ENCODE measurements at regions not wholly inside any gene's neighbourhood (a gene's known extent, or its start where the extent isn't known, plus 50 kb on each side); places are given as distances from the start of the nearest gene placed in this dataset.

DNA sequence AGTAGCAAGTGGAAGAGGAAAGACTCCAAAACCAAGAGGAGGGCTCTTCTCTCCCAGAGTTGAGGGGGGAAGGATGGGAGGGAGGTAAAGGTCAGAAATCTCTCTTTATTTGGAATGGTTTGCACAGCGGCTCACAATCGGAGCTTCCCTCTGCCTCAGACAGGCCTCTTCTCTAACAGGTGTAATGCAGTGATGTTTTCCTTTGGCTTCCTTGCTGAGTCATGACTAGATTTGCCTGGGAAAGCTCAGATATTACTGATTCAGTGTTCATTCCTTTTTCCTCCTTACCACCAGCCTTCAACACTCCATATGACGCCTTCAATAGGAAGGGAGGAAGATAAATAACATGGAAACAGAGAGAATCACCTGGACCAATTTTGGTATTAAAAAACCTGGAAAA is 136.6 kb downstream of the RNF152 start:
- no peak for DNase-seq (ENCODE audit: low read depth in 2 of 3, low spot score in 1 of 3)

DNA sequence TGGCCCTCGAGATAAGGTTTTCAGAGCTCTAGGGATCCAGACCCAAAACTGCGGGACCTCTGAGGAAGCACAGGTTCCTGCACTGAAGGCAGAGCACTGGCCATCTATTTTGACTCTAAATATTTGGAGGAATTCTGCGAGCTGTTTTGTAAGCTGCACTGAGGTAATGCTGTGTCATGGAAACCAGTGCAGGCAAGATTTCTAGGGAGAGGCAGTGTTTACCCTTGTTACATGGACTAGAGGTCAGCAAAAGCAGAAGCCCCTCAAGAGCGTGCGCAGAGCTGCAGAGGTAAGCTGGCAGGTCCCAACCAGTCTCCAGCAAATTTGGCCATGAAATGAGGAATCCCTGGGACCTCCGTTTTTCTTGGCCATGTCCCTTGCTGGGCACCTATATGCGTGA is 137.3 kb downstream of the RNF152 start:
- no peak for DNase-seq (ENCODE audit: low read depth in 2 of 3, low spot score in 1 of 3)

DNA sequence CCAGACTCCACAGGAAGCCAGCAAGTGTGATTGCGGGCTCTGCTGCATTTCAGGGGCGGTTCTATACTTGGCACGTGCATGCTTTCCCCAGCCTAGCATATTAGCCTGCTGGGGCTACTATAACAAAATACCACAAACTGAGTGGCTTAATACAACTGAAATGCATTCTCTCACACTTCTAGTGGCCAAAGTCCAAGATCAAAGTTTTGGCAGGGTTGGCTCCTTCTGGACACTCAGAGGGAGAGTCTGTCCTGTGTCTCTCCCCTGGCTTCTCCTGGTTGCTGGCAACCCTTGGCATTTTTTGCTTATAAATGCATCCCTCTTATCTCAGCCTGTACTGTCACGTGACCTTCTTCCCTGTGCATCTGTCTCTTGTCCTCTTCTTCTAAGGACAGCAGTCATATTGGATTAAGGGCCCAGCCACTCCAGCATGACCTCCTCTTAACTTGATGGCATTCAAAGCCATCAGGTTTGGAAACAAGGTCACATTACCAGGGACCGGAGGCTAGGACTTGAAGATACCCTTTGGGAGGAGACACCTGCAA is 138.7 kb downstream of the RNF152 start:
- DNase-seq (ENCODE audit: low read depth in 2 of 3, low spot score in 1 of 3): no peak

DNA sequence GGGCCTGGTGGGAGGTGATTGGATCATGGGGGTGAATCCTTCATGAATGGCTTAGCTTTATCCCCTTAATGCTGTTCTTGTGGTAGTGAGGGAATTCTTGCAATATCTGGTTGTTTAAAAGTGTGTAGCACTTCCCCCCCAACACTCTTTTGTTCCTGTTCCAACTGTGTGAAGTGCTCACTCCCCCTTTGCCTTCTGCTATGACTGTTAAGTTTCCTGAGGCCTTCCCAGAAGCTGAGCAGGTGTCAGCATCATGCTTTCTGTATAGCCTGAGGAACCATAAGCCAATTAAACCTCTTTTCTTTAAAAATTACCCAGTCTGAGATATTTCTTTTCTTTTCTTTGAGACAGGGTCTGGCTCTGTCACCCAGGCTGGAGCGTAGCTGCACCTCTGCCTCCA is 139.4 kb downstream of the RNF152 start:
- DNase-seq (ENCODE audit: low read depth in 2 of 3, low spot score in 1 of 3): no peak

DNA sequence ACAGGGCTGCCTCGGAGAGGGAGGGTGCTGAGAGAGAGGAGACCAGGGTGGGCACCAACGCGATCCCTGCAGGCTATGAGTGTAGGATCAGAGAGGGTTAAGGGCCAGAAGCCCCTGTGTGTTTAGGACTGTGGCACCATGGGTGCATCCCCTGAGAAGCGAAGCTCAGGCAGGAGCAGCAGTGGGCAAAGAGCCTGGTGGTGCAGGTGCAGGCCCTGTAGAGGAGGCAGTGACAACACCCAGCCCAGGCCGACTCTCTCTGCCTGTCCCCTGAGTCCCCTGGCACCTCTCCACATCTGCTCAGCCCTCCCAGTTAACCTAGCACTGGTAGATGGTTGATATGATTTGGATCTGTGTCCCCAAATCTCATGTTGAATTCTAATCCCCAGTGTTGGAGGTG is 139.8 kb downstream of the RNF152 start:
- no peak for DNase-seq (ENCODE audit: low read depth in 2 of 3, low spot score in 1 of 3)

DNA sequence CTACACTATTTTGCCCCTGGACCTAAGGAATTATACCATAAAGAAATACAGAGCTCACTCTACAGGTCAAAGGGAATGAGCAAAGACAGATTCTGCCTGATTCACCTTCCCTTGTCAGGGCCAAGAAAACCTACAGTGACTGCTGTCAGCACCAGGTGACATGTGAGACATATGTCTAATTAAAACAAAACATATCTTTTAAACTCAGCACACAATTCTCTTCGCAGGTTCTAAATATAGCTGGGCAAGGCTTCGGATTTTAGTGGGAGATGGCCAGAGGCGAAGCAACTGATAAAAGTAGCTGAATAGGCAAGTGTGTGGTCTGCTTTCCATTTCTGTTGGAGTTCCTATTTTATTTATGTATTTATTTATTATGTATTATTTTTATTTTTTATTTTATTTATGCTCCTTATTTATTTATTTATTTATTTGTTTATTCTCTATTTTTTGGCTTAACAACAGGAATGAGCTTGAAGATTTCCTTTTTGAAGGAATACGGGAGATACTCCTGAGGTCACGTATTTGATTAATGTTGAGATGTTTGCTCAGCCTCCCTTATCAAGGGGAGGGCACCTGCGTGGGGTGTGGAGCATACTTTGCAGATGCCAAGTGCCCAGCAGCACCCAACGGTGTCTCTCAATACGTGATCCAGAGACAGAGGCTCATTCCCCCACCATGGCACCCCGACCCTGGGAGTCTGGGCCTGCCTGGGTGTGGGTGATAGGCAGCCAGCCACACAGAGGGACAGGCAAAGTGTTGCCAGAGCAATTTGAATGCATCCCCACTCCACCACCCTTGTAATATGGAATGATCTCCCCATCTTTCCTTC is 141.8 kb downstream of the RNF152 start:
- no peak for DNase-seq (ENCODE audit: low read depth in 2 of 3, low spot score in 1 of 3)

DNA sequence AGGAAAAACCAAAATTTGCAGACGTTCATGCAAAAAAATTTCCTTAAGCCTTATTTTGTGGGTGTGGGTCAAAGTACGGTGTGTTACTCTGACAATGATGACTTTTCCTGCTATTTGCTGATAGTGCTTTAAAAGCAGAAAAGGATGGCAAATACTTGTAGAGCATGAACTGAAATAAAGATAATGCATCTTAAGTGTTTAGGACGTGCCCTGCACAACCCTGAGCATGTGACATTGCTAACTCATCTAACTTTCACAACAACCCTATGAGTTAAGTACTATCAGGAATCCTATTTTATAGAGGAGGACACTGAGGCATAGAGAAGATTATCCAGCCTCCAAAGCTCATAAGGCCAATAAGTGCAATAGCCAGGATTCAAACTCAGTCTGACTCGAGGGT is 143.3 kb downstream of the RNF152 start:
- DNase-seq (ENCODE audit: low read depth in 2 of 3, low spot score in 1 of 3): no peak

DNA sequence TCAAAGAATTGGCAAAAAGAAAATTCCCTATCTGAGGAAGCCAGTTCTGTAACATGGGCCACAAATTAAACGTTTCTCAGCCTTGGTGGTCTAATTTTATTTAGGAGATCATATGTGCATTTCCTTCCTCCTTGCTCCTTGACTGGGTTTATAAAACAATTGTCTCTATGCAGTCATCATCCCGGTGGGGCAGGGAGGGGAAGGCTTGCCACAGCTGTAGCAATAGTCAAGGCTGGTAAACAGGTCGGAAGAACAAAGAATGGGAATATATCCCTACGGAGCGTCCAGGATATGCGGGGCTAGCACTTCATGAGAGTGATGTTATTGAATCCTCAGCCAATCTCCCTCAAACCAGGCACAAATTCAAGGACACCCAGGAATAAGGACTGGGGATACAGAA is 143.8 kb downstream of the RNF152 start:
- DNase-seq (ENCODE audit: low read depth in 2 of 3, low spot score in 1 of 3): no peak

DNA sequence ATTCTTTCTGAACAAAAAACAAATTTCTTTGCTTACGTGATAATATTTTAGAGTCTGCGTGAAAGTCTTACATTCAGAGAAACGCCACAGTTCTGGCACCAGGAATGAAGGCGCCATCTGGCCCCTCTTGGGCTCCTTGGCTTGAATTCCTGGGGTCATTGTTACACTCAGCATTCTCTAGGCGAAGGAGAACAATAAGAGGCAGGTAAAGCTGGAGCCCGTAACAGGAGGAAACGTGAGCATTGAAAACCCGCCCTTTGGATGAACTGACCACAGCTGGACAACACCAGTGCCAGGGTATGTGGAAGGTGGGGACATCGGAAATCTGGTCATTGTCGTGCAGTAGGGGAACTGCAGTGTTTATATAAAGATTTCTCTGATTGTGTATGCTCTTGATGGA is 144.8 kb downstream of the RNF152 start:
- no peak for DNase-seq (ENCODE audit: low read depth in 2 of 3, low spot score in 1 of 3)

DNA sequence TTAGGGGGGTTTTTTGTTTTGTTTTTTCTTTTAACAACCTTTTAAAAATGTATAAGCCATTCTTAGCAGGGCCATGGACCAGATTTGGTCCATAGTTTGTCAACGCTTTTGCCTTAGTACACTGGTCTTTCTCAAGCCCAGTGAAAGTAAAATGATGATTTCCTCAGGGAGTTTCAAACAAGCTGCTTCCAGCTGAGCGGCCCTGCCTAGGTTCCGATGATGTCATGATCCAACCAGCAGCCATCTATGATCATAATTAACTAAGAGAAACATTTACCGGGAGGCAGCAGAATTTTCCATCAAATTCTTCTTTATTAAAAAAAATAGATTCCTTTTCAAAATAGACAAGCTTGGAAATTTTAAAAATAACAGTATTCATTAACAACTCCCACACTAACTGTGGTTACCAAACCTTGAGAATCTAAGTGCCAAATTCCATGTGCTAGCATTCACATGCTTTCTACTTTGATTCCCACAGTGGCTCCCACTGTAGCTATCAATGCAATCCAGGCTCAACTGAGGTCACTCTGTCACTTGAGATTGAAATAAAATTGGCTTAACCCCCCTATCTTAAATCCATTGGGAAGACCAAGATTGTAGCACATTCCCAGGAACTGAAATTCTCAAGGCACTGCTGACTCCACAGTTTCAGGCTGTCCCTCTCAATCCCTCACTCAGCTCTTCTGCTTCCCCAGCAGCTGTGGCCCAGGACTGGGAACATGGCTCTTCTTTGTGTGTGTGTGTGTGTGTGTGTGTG is 148.9 kb downstream of the RNF152 start:
- DNase-seq (ENCODE audit: low read depth in 2 of 3, low spot score in 1 of 3): no peak

DNA sequence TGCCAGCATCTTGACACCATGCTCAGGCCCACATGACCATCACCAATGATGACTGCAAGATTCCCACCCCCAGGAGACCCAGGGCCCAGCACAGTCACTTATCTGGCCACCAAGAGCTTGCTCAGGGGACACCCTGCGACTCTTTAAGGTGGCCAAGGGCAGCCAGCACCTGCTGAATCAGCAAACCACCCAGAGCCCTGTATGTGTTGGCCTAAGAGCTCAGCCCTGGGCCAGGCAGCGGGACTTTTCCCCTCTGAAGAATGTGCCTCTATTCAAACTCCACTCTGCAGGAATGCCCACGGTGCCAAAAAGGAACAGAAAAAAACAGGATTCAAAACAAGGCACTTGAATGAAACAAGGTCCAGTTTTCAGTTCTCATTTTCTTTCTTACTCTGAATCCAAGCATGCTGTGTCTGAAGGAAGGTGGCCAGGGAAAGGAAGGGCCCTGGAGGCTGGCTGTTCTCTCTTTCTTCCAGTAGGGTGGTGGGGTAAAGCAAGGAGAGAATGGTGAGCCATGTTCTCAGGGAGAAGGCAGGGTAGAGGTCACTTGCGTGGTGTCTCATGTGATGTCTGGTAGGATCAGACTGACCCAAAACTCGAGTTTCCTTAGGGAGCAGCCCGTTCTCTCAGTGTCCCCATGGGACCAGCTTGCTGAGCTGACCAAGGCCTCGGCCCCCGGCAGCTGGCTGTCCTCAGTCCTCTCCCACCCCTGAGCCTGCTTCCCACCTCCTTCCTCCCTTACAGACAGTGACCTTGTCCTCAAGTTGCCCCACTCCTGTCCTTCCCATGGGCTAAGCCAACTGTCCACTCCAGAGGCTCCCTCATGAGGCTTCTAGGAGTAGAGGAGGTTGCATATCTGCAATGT is 150.0 kb downstream of the RNF152 start:
- DNase-seq (ENCODE audit: low read depth in 2 of 3, low spot score in 1 of 3): no peak

DNA sequence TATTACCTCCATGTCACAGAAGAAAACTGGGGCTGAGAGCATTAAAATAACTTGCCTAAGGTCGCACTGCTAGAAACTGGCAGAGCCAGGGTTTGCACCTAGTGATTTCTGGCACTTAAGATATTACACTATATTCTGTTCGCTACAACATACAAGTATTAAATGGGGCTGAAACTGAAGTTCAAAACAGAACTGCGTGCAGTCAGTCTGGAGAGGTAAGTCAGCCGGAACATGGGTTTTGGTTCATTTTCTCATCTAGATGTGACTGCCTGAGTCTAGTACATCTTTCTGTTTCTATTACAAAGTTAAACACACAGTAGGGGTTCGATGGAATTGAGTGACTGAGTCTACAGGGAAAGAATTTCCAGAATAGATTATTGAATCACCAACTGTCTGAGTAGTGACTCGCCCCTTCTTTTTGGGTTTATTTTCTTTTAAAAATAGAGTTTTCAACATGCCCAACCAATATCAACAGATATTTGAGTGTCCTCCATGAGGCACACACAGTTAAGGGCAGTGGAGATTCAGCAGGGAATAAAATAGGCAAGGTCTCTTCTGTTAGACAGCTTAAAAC is 150.8 kb downstream of the RNF152 start:
- no peak for DNase-seq (ENCODE audit: low read depth in 2 of 3, low spot score in 1 of 3)

DNA sequence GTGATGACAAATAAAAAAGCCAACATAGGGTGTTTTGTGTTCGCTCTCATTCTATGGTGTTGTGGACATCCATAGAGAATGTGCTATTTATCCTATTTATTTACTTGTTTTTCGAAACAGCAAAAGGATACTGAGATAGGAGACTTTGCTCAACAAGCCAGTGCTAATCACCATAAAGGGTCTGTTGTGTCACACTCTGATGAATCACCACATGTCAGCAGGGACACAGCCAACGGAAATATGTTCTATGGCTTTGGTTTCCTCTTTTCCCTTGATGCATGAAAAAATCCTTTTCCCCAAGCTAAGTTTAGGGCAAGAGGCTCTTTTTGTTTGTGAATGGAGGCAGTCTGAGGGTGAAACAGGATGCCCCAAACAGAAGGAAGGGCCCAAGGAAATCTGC is 154.3 kb downstream of the RNF152 start:
- no peak for DNase-seq (ENCODE audit: low read depth in 2 of 3, low spot score in 1 of 3)

DNA sequence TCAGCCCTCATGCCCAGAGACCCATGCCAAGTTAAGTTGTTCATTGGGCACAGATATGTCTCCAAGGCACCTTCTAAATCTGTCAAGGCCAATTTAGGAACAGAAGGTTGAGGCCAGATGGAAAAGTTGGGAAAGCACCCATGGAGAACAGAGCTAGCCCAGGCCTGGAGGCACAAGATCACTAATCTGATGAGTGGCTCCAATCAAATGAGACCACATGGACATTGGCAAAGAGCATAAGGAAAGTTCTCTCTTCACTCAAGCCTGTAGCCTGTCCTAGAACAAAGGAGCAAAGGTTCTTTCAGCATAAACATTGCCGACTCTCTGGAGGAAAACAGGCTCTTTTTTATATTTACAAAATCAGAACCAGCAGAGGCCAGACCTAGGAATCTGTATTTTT is 154.8 kb downstream of the RNF152 start:
- no peak for DNase-seq (ENCODE audit: low read depth in 2 of 3, low spot score in 1 of 3)

DNA sequence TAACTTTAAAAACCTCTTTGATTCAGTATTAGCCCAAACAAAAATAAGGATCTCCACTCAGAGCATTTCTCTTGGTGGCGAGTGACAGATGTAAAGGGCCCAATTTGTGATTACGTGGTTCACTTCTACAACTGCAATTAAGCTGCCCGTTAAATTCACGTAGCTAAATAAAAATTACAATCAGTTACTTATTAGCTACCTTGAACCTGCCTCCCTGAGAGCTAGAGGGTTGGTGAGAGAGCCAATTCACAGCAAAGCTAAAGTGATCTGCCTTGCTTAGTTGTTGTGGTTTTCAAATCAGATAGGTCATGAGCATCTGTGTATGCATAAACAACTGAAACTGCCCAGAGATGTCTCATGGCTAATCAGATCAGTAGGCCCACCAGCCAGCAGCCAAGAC is 156.7 kb downstream of the RNF152 start:
- DNase-seq (ENCODE audit: low read depth in 2 of 3, low spot score in 1 of 3): no peak

DNA sequence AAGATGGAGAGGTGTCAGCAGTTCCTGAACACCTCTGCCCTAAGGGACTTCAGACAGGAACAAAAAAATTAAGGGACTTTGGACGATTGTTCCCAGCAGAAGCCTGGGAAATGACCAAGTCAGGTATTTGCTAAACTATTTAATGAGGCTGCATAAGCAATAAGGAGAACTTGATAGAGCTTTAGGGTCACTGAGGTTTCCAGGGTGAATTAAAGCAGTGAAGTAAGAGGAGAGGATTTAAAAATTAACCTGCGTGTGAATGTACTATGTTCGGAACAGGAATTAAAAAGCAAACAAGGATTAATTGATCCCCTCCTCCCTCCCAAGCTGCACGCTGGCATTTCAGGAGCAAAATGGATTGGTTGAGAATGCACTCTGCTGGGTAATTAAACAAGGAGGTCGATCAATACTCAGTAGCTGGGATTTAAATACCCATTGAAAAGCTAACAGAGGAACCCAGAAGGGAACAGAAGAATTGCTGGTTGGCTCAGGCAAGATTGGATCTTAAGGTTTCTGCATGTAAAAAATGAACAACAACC is 157.2 kb downstream of the RNF152 start:
- DNase-seq (ENCODE audit: low read depth in 2 of 3, low spot score in 1 of 3): no peak

DNA sequence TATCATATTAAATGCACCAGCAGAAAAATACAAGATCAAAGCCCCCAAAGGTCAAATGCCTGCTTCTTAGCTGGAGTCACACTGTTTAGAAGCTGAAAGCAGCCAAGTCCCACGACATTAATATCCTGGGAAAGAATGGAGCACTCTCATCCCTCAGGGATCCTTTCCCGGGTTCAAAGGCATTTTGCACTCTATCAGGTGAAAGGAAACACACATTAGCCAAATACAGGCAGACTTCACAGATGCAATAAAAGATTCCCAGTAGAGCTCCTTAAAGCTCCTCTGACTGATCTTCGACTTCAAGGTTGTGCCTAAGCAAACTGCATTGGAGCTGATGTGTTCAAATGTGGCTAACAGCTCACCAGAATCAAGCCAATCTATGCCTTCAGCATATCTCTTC is 158.4 kb downstream of the RNF152 start:
- DNase-seq (ENCODE audit: low read depth in 2 of 3, low spot score in 1 of 3): no peak

DNA sequence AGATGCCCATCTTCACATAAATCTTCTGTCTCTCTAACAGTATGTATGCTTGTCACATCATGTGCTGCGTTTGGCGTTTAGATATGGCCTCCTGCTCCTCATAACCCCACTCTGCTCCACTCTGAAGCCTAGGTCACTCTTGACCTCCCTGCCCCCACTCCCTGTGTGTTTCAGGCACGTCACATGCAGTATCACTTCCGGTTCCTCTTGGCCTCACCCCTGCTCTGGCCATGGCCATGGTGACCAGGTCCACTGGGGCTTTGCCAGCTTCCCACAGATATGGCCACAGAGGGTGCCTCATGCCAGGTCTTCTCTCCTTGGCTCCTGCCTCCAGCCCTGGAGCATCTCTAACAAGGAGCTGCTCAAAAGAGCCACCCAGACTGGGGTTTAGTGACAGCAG is 160.0 kb downstream of the RNF152 start:
- no peak for DNase-seq (ENCODE audit: low read depth in 2 of 3, low spot score in 1 of 3)

DNA sequence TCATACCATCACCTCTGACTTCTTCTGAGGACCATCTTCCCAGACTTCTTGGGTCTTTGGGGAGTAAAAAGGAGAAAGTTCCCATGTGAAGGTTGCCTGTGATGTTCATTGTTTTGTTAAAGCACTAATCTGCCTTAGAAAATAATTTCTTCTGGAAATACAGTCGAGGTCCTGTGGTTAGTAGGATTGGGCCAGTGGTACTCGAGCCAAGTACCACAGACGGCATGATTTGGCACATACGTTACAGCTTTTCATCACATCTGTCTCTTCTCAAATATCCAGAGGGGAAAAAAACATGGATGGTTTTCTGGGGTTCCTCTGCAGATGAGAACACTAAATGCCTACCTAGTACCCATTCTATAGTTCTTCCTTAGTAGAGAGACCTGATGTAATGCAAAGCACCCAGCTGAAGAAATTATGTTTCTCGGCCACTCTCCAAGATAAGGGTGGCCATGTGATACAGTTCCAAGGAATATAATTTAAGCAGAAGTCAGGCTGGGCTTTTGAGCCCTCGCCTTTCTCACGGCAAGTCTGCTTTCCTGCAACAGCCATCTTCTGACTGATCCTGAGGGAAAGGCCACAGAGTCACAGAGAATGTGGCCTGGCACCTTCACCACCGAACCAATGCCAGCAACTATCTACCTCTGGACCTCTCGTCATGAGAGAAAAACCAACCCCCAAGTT is 161.0 kb downstream of the RNF152 start:
- no peak for DNase-seq (ENCODE audit: low read depth in 2 of 3, low spot score in 1 of 3)

DNA sequence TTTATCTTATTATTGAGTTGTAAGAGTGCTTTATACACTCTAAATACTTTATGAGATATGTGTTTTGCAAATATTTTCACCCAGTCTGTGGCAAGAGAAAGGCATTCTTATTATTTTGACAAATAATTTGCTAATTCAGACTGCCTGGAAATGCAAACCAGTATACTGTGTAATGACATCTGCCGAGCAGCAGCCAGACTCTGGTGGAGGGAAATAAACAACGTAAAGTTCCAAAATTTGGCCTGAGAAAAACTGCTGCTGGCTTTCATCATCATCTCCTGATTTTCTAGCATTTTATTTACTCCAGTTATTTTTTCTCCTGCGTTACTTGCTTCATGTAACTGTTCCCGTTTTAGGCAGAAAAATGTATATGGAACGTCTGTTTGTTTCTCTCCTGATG is 161.6 kb downstream of the RNF152 start:
- DNase-seq (ENCODE audit: low read depth in 2 of 3, low spot score in 1 of 3): no peak

All from stimulated activated CD4-positive, alpha-beta T cell treated with anti-CD3 and anti-CD28 coated beads, Interleukin-12 subunit alpha, Interleukin-12 subunit beta, amount 100 ng/mL, for 48 hours (primary cell).